ENCODE measurements at regions not wholly inside any gene's neighbourhood (a gene's known extent, or its start where the extent isn't known, plus 50 kb on each side); places are given as distances from the start of the nearest gene placed in this dataset.

- TF ChIP-seq CTCF (IDR thresholded peaks at IDR 0.05; ENCODE audit: low read depth, low read length, poor library complexity, severe bottlenecking) (no peak), EZH2phosphoT487 (IDR thresholded peaks at IDR 0.05; ENCODE audit: borderline replicate concordance, low read length) (no peak)
Measured at GRCh38 chr7:85449478-85449877, 262.6 kb upstream of the SEMA3D start.
